B cell (primary cell): ENCODE measurements at regions not wholly inside any gene's neighbourhood (a gene's known extent, or its start where the extent isn't known, plus 50 kb on each side); places are given as distances from the start of the nearest gene placed in this dataset.
A peak's percentile ranks its signal among the peaks of the same experiment; 100 is the strongest.

ENCODE experiments used
- ATAC-seq: fragments of 200-7000 bp; cut with Tn5 transposase; one replicate; pipeline ENCODE4 v1.10.0; 2021; ENCODE audit warnings: low read depth, mild to moderate bottlenecking, moderate number of reproducible peaks, moderate library complexity
- CTCF ChIA-PET: fragments of 350-600 bp; sonication (Branson Sonifier 250); formaldehyde crosslinking; loops from one replicate; lab custom pipeline; 2021; ENCODE audit warnings: antibody characterized with exemption, inconsistent platforms; lab: Charles Lee
- POLR2A ChIA-PET: fragments of 350-600 bp; sonication (Branson Sonifier 250); formaldehyde crosslinking; loops from one replicate; lab custom pipeline; 2021; ENCODE audit warnings: antibody characterized with exemption; lab: Charles Lee
- DNase-seq: peaks from one replicate; pipeline ENCODE4 v3.0.0; 2013
- H2AFZ ChIP-seq: 2 replicates; pipeline ENCODE4 v1.6.1; 2012; ENCODE audit warnings: mild to moderate bottlenecking, low read depth, low read length; ENCODE audit not compliant: insufficient read depth, poor library complexity, severe bottlenecking
- H3K27ac ChIP-seq, 2 donors: 1 replicate in 1 of 2; 2 replicates in 1 of 2; pipeline ENCODE4 v1.5.1; 2012 to 2013; ENCODE audit warnings: low read length in 2 of 2, mild to moderate bottlenecking in 2 of 2, moderate library complexity in 1 of 2
- H3K27me3 ChIP-seq, 4 experiments: fragments of 200-600 bp in 1 of 4; sonication (generic) in 1 of 4; replicated peaks in 1 of 4; 1 replicate in 2 of 4; 2 replicates in 2 of 4; pipeline versions ENCODE4 v1.6.1 to v1.7.0; 2013 to 2016; ENCODE audit warnings: low read length in 3 of 4, mild to moderate bottlenecking in 2 of 4, mixed read lengths in 1 of 4, moderate library complexity in 1 of 4; ENCODE audit not compliant: insufficient read depth in 4 of 4, control insufficient read depth in 3 of 4; ENCODE audit errors: control extremely low read depth in 1 of 4
- H3K36me3 ChIP-seq, 2 experiments: replicated peaks in 1 of 2; 1 replicate in 1 of 2; 2 replicates in 1 of 2; pipeline versions ENCODE4 v1.6.1 to v1.7.1; 2013; ENCODE audit warnings: low read length in 1 of 2; ENCODE audit not compliant: insufficient read depth in 2 of 2, control insufficient read depth in 1 of 2; ENCODE audit errors: control extremely low read depth in 1 of 2, extremely low read depth in 1 of 2
- H3K4me1 ChIP-seq, 2 donors: fragments of 200-600 bp in 1 of 2; sonication (generic) in 1 of 2; 1 replicate in 1 of 2; 2 replicates in 1 of 2; pipeline versions ENCODE4 v1.5.1 to v1.6.1; 2013 to 2017; ENCODE audit warnings: low read length in 2 of 2; ENCODE audit not compliant: control insufficient read depth in 2 of 2, insufficient read depth in 2 of 2
- H3K4me2 ChIP-seq: replicated peaks from 2 replicates; pipeline ENCODE3; 2012; ENCODE audit warnings: mild to moderate bottlenecking, low read depth, low read length; ENCODE audit not compliant: poor library complexity, severe bottlenecking
- H3K4me3 ChIP-seq, 5 experiments: fragments of 200-600 bp in 1 of 5; sonication (generic) in 1 of 5; 1 replicate in 3 of 5; 2 replicates in 2 of 5; pipeline versions ENCODE4 v1.5.1 to v1.7.0; 2011 to 2016; ENCODE audit warnings: low read length in 4 of 5, mild to moderate bottlenecking in 4 of 5, low read depth in 2 of 5, control low read depth in 1 of 5, moderate library complexity in 1 of 5; ENCODE audit not compliant: insufficient read depth in 1 of 5; ENCODE audit errors: control extremely low read depth in 1 of 5, extremely low read depth in 1 of 5
- H3K79me2 ChIP-seq: fragments of 200-600 bp; sonication (generic); one replicate; pipeline ENCODE4 v1.6.0; 2016; ENCODE audit warnings: low read length; ENCODE audit not compliant: control insufficient read depth, insufficient read depth
- H3K9ac ChIP-seq: fragments of 200-600 bp; sonication (generic); 2 replicates; pipeline ENCODE4 v1.6.1; 2017; ENCODE audit warnings: mild to moderate bottlenecking, low read length, moderate library complexity
- H3K9me3 ChIP-seq, 3 donors: one replicate each; pipeline versions ENCODE4 v1.6.1 to v1.7.1; 2013; ENCODE audit warnings: low read length in 2 of 3; ENCODE audit not compliant: control insufficient read depth in 2 of 3, insufficient read depth in 1 of 3; ENCODE audit errors: control extremely low read depth in 1 of 3
- H4K20me1 ChIP-seq: 2 replicates; pipeline ENCODE4 v1.6.0; 2012; ENCODE audit warnings: mild to moderate bottlenecking, low read length; ENCODE audit not compliant: insufficient read depth, control insufficient read depth, poor library complexity, severe bottlenecking
- H3K27ac Mint-ChIP-seq: one replicate; pipeline ENCODE4 v1.8.0; 2021; ENCODE audit warnings: mixed read lengths
- H3K27me3 Mint-ChIP-seq: one replicate; pipeline ENCODE4 v1.8.0; 2021; ENCODE audit warnings: mixed read lengths
- H3K4me1 Mint-ChIP-seq: one replicate; pipeline ENCODE4 v1.8.0; 2021; ENCODE audit warnings: mixed read lengths
- H3K4me3 Mint-ChIP-seq: one replicate; pipeline ENCODE4 v1.8.0; 2021; ENCODE audit warnings: mixed read lengths
- H3K9me3 Mint-ChIP-seq: one replicate; pipeline ENCODE4 v1.8.0; 2022; ENCODE audit warnings: mixed read lengths; ENCODE audit not compliant: insufficient read depth
- EZH2 ChIP-seq: IDR thresholded peaks from 2 replicates; pipeline ENCODE4 v1.6.1; 2012; ENCODE audit warnings: borderline replicate concordance, low read depth, mild to moderate bottlenecking, moderate library complexity, low read length; ENCODE audit not compliant: insufficient read depth, poor library complexity, severe bottlenecking
- WGBS: methylation state at CpG from one replicate; pipeline ENCODE4 v1.1.5; 2013; ENCODE audit warnings: missing lambda C conversion rate; ENCODE audit not compliant: insufficient coverage; 5-methylcytosine and 5-hydroxymethylcytosine counted together
- intact Hi-C: fragments of 100-400 bp; cut with micrococcal nuclease; formaldehyde crosslinking; loops from one replicate; pipeline ENCODE4 v1.10.0; 2022
- TF ChIP-seq, protein P1 (sequence below): fragments of 200-600 bp; IDR thresholded peaks from one replicate; pipeline ENCODE4 v1.8.0; 2022; ENCODE audit warnings: antibody characterized with exemption, mild to moderate bottlenecking

GRCh38 chr2:83696838-83697237 is 762.2 kb downstream of the SUCLG1 start:
- H3K4me3 ChIP-seq = no peak overlapping the region
- no peaks in the 10 kb centered on the region for H3K79me2 ChIP-seq
- no peak for TF ChIP-seq EZH2
- TF ChIP-seq, protein P1, sequence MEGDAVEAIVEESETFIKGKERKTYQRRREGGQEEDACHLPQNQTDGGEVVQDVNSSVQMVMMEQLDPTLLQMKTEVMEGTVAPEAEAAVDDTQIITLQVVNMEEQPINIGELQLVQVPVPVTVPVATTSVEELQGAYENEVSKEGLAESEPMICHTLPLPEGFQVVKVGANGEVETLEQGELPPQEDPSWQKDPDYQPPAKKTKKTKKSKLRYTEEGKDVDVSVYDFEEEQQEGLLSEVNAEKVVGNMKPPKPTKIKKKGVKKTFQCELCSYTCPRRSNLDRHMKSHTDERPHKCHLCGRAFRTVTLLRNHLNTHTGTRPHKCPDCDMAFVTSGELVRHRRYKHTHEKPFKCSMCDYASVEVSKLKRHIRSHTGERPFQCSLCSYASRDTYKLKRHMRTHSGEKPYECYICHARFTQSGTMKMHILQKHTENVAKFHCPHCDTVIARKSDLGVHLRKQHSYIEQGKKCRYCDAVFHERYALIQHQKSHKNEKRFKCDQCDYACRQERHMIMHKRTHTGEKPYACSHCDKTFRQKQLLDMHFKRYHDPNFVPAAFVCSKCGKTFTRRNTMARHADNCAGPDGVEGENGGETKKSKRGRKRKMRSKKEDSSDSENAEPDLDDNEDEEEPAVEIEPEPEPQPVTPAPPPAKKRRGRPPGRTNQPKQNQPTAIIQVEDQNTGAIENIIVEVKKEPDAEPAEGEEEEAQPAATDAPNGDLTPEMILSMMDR = no peak
- ATAC-seq = no peak
- H4K20me1 ChIP-seq = no peaks in the 10 kb centered on the region
- CTCF ChIA-PET = no interaction called here
- WGBS = no CpG with 5 or more reads among the region's 4 CpGs
- Mint-ChIP-seq H3K4me1 (no peaks in the 10 kb centered on the region), H3K27me3 (no peaks in the 10 kb centered on the region), H3K9me3 (peaks cover 2% of the 10 kb centered on the region), H3K4me3 (no peak overlapping the region), H3K27ac (no peak overlapping the region)
- no peak overlapping the region for H3K9ac ChIP-seq
- POLR2A ChIA-PET = no interaction called here
- H3K36me3 ChIP-seq = no peaks in the 10 kb centered on the region
- intact Hi-C loops = no loop called here
- H2AFZ ChIP-seq = no peak overlapping the region
- no peaks in the 10 kb centered on the region for H3K4me1 ChIP-seq
- no peak overlapping the region for H3K27ac ChIP-seq
- no peak overlapping the region for H3K4me2 ChIP-seq
- H3K9me3 ChIP-seq = peaks cover 0 to 11% (median 0%) of the 10 kb centered on the region in 3 donors
- DNase-seq = no peak
- no peaks in the 10 kb centered on the region for H3K27me3 ChIP-seq

DNA sequence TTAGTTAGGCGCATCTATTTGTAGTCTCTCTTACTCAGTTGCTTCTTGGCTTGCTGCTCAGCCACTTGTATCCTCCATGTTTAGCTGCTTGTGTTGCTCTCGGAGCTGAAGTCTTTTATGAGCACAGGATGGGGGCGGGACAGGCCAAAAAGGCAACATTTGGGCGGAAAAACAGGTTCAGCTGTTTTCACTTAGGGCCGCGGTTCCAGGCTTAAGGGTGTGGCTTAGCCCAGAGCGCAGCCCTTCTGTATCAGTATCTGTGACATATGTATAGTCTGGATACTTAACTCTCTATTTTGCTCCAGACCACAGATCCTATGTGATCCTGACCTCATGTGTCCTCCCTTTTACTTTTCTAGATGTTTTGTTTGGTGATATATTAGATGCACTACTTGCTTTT is 763.5 kb downstream of the SUCLG1 start:
- peaks cover 0 to 11% (median 0%) of the 10 kb centered on the region in 3 donors for H3K9me3 ChIP-seq
- DNase-seq (peak; percentile 3), ATAC-seq (no peak)
- CTCF ChIA-PET = no interaction called here
- intact Hi-C loops = no loop called here
- no peaks in the 10 kb centered on the region for H3K4me1 ChIP-seq
- POLR2A ChIA-PET = no interaction called here
- H3K27me3 ChIP-seq = no peaks in the 10 kb centered on the region
- H3K9ac ChIP-seq = no peak overlapping the region
- no peak overlapping the region for H2AFZ ChIP-seq
- H3K4me2 ChIP-seq = no peak overlapping the region
- 87% methylated on average over 3 of the region's 7 CpGs for WGBS
- no peaks in the 10 kb centered on the region for H3K79me2 ChIP-seq
- TF ChIP-seq EZH2 = no peak
- TF ChIP-seq, protein P1 = no peak
- H3K4me1 Mint-ChIP-seq = no peaks in the 10 kb centered on the region
- no peaks in the 10 kb centered on the region for H4K20me1 ChIP-seq
- H3K4me3 ChIP-seq = no peak overlapping the region
- no peaks in the 10 kb centered on the region for H3K36me3 ChIP-seq
- H3K27ac ChIP-seq = no peak overlapping the region
- peaks cover 2% of the 10 kb centered on the region for H3K9me3 Mint-ChIP-seq
- H3K27ac Mint-ChIP-seq = no peak overlapping the region
- H3K27me3 Mint-ChIP-seq = no peaks in the 10 kb centered on the region
- H3K4me3 Mint-ChIP-seq = no peak overlapping the region
